ENCODE measurements at regions not wholly inside any gene's neighbourhood (a gene's known extent, or its start where the extent isn't known, plus 50 kb on each side); places are given as distances from the start of the nearest gene placed in this dataset.
"Not testable (repeated sequence)": the region's sequence is repeated elsewhere in the genome, so short reads cannot be mapped to it uniquely, and the experiment has no call there.

DNA sequence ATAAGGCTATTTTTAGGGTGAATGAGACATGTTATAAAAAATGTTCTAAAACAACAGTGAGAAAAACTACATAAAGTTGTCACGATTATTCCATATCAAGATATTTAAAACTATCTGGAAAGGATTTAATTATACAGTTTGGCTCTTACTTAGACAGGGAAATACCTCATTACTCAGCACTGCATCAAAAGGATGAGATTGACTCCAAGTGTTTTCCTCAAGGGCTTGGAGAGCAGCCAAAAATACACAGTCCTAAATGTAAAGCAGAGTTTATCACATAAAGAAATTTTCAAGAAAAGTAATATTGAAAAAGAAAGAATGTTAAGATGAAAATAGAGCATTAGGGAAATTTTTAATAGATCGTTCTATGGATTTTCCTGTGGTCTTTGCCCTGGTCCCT, 285.5 kb upstream of the NETO1 start:
- no peak for DNase-seq

DNA sequence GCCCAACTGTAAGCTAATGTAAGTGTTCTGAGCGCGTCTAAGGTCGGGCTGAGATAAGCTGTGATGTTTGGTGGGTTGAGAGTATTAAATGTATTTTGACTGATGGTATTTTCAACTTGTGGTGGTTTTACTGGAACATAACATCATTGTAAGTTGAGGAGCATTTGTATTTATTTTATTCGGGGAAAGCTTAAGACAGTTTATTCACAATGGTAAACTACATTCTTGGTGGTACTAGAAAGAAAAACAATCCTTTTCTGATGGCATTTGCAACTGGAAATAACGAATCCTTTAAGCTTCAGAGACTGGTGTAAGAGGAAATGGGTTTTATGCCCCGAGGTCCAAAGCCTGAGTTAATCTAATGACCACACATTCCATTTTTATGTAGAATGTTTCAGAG, 283.3 kb upstream of the NETO1 start:
- DNase-seq, result no peak

DNA sequence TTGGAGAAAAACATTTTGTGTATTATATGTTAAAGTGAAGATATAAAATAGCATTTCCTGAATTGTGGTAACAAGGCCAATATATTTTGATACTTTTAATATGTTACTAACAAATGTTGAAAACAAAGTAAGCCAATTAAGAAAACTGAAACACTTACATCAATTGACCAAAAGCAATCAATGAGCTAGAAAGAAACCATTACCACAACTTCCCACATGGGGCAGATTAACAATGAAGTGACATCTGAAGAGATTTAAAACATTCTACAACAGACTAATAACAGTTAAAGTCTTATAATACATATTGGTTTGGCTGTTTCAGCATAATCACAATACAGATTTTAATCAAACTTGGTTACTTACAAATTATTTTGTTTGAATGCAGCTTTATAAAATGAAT, 282.4 kb upstream of the NETO1 start:
- DNase-seq, result no peak

DNA sequence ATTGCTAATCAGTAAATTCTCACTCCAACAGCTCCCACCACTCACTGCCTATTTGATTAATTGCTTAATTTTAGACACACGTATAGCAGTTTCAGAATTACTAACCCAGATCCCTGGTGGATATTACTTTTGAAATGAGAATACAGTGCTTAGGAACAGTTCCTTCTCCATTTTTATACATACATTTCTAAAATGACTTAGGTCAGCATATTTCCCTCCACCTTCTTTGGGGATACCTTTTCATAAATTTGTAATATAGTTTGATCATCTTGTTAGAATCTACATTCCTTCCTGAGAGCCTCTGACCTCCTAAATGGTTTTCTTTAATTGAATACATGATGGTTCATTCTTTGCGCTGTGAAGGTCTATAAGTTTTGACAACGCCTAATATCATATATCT, 279.8 kb upstream of the NETO1 start:
- DNase-seq, result no peak

DNA sequence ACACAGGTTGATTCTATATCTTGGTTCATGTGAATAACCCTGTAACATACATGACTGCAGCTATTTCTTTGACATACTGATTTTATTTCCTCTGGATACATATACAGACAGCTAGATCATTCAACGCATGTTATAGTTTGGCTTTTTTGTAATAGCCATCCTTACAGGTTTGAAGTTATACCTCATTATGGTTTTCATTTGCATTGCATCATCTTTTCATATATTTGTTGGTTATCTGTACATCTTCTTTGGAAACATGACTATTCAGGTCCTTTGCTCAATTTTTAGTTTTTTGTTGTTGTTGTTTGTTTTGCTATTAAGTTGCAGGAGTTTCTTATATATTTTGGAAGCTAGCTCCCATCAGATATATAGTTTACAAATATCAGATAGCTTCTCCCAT, 276.2 kb upstream of the NETO1 start:
- no peak for DNase-seq

DNA sequence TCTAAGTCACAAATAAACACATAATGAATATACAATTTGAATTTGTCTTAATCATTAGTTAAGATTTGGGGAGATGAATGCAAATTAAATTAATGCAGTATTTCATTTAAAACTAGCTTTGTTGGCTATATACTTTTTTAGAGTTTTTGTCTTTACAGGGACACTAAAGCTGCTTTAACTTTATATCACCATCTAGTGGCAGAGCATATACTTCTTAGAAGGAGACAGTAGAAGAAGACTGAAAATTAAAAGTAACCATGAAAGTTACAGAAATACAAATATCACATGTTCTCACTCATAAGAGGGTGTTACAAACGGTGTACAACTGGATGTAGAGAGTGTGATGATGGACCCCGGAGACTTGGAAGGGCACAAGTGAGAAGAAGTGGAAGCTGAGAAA, 268.3 kb upstream of the NETO1 start:
- DNase-seq, result no peak

DNA sequence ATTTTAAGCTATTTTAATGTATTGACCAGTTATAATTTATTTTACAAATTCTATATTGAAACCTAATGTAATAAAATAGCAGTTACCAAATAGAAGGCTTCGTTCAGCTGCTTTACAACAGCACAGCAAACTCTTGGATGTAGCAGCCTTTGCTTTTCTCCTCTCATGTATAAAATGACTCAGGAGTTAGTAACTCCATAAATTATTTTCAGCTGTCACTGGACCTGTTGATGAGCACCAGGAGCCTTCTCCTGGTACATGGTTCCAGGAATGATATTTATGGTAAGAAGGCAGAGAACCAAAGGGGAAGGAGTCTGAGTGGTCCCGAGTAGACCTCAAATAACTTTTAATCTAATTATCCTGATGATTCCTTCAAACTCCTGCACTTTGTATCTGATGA, 256.4 kb upstream of the NETO1 start:
- no peak for DNase-seq

DNA sequence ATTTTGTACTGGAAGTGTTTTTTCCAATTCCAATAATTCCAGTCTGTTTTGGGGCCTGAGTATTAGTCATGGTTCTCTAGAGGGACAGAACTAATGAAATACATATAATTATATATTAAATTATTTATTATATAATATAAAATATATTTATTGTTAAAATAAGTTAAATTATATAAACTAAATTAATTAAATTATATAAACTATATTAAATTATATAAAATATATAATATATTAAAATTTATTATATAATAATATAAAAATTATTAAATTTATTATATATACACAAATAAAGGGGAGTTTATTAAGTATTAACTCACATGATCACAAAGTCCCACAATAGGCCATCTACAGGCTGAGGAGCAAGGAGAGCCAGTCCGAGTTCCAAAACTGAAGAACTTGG, 253.4 kb upstream of the NETO1 start:
- DNase-seq, result no peak

DNA sequence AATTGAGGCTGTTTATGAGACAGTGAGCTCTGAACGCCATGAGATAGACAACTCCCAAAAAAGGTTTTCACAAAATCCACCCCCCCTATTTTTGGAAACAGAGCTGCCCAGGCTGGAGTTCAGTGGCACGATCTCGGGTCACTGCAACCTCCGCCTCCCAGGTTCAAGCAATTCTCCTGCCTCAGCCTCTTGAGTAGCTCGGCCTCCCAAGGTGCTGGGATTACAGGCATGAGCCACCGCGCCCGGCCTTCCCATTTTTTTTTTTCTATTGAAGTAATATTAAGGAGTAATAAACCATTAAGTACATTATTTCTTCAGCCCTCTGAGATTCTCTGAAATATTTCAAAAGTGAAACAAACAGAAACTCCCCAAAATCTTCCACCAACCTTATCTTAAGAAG, 252.8 kb upstream of the NETO1 start:
- no peak for DNase-seq

DNA sequence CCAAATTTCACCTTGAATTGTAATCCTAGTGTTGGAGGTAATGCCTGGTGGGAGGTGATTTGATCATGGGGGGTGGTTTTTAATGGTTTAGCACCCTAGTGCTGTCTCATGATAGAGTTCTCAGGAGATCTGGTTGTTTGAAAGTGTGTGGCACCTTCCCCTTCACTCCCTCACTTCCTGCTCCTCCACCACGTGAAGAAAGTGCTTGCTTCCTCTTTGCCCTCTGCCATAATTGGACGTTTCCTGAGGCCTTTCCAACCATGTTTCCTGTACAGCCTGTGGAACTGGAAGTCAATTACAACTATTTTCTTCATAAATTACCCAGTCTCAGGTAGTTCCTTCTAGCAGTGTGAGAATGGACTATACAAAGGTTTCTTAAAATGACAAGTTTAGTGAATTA, 251.8 kb upstream of the NETO1 start:
- no peak for DNase-seq

DNA sequence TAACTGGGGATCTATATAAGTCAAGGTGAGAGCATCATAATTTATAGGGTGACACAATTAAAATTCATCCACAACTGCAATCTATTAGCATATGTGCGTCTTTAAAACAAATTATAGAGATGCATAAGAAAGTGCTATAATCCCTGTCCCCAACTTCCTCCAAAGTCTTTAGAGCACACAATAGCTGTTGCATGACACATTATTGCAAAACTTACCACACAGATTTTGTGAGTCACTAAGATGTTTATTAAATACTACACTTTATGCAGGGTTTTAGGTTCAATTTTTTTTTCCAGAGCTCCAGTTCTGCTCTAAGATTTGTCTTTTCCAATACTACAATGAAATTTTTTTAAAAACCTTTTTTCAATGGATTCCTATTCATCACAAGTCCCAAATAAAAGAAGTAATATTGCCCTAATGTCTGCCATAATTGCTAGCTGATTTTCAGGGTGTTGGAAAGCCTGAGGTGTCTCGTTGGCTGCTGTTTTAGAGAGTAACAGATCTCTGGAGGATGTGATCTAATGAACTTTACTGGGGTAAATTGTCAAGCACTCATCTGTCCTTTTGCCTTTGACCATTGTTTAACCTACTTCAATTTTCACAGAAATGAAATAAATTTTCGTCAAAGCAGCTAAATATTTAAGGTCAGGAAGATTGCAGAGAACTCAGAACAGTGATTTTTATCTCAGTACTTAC, 250.5 kb upstream of the NETO1 start:
- no peak for DNase-seq

DNA sequence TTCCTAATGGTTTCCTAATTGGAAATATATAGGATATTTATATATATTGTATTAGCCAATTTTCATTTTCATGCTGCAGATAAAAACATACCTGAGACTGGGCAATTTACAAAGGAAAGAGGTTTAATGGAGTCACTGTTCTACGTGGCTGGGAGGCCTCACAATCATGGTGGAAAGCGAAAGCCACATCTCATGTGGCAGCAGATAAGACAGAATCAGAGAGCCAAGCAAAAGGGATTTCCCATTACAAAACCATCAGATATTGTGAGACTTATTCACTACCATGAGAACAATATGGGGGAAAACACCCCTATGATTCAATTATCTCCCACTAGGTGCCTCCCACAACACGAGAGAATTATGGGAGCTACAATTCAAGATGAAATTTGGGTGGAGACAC, 242.5 kb upstream of the NETO1 start:
- DNase-seq, result no peak

DNA sequence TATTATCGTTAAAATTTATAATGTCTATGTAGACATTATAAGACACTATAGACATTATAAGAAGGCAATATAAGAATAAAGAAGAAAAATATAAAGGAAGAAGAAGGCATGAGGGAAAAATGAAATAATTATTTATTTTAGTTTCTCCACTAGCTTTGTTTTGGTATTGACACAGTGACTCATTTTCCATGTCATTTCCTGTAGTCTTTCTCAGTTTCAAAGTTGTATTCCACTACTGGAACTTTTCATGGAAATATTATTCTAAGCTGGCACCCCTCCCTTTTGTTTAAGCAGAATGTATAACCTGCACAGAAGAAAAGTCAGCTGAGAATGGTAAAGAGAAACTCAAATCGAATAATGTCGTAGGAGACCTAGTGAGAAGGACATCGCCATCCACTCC, 234.2 kb upstream of the NETO1 start:
- DNase-seq, result no peak

DNA sequence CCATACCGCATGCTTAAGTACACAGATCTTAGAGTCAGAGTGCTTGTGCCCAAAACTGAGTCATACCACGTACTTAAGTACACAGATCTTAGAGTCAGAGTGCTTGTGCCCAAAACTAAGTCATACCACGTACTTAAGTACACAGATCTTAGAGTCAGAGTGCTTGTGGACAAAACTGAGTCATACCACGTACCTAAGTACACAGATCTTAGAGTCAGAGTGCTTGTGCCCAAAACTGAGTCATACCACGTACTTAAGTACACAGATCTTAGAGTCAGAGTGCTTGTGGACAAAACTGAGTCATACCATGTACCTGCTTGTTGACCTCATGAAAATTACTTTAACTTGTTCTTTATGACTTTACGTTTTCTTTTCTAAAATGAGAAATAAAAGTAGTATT, 233.7 kb upstream of the NETO1 start:
- not testable (repeated sequence) for DNase-seq

DNA sequence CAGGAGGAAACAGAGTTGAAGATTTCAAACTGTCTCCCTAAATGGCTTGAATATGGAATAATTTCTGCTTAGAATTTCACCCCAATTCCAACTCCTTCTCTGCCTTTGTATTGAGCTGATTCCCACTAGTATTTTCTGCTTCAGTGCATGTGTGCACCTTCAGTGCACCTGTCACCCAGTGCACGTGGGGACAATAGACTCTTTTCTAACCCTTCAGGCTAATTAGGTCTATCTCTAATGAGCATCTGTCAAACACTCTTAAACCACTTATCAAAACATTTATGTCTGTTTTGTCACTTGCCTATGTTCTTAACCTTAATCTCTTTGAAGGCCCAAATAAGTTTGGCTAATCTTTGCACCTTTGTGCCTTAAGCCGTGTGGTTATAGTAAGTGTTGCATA, 232.0 kb upstream of the NETO1 start:
- no peak for DNase-seq

DNA sequence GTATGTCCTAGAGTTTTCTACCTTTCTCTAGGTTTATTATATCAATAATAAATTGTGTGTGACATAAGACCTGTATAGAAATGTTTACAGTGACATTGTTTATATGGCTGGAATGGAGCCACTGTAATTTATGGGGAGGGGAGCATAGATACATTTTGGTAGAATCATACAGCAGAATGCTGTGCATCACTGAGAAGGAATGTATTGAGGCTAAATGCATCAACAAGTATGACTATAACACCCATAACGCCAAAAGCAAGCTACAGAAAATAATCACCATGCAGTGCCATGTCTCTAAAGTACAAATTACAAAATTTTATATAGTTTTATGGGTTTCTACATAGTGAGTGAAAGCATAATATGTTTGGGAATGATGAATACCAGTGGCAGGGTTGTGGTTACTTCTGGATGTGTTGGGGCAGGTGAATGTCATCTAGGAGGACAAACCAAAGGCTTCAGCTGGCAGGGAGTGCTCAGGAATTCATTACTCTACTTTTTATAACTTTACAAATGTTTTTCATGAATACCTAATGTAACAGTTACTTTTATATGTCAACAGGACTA, 226.0 kb upstream of the NETO1 start:
- DNase-seq, result no peak

DNA sequence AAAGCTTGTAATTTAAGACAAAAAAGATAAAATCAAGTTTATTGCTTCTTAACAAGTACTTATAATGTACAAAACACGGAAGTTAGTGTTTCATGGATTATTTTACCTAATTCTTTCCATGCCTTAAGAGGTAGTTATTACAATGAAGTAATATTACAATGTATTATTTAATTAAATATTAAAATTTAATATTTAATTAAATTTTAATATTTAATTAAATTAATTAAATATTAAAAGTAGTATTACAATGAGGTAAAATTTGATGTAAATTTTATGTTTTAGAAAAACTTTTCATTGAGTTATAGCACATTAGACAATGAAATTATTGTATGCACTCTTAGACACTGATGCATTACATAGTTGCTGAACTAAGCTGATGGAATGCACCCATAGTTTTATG, 220.7 kb upstream of the NETO1 start:
- DNase-seq, result no peak

DNA sequence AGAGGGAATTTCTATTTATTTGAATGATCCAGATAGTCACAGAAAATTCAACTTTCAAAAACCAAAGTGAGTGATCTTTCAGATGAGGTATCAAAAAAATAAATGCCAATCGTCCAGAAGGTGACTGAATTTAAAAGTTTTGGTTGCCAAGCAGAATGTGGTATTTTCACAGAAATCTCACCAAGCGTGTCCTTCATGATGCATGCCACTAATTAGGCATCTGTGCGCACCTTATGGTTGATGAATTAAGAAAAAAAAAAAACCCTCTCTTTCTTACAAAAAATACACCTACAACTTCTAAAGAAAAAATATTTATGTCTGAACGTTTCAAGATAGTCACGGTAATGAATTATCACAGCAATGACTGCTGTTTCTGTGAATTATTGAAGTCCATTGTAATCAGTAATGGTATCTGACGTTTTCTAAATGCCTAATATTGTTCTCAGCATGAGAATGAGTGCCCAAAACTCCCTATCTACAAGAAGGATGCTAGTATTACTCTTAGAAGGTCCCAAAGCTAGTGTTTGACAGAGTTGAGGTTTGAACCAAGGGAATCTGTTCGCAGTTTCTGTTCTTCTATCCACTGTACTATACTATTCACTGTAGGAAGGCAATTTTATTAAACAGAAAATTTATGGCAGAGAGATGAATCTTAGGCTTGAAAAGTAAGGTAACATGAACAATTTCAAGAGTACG, 219.6 kb upstream of the NETO1 start:
- no peak for DNase-seq

DNA sequence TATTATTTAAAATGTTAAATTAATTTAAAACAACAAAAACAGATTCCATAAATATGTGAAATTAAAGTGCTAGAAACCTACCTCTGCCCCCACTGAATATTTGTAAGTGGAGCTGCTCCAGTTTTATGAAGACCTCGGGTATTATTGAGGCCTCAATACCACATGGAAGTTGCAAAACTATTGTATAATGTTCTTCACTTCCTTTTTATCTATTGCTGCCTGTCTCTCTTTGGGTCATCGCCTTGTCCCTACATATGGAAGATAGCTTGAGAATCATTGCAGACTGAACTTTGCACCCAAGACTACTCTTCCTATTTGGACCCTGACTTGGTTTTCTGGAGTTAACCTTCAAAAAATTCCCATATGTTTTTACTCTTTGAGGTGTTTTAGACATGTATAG, 212.1 kb upstream of the NETO1 start:
- no peak for DNase-seq

DNA sequence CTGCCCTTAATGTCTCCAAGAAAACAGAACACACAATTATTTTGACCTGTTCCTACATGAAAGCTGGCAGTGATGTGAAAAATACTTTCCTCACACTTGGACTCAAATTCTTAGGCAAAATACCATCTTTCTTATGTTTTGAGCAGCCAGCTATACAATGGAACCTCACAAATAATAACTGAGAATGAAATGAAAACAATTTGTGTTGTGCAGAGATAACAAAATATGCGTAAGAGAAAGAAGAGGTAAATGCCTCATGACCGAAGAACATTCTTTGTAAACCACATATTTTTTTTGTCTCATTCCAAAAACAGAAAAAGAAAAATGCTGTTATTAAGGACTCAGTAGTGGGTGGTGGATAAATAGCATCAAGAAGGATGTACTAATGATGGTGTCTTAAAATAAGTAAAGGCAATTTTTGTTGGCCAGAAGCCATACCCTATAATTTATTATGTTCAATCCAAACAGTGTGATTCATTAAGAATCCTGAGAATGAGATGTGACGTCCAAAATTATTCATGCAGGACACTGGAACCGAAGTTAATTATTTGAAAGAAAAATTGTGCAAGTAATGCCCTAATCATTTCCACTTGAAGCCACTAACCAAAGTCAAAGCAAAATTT, 193.0 kb upstream of the NETO1 start:
- DNase-seq, result no peak

DNA sequence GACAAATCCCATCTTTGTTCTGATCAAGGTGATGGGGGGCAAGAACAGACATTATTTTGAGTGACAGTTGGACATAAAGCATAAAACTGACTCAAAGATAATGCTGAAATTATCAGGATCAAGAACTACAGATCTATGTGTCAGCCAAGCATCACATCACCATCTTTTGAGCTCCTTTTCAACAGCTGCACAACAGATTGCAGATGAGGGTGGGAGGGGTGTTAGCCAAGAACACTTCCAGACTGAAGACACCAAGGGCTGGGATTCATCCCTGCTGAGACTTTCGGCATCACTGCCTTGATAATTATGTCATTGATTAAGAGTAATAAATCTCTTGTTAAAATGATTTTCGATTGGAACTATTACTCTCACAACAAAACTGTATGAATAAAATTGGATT, 191.5 kb upstream of the NETO1 start:
- no peak for DNase-seq

DNA sequence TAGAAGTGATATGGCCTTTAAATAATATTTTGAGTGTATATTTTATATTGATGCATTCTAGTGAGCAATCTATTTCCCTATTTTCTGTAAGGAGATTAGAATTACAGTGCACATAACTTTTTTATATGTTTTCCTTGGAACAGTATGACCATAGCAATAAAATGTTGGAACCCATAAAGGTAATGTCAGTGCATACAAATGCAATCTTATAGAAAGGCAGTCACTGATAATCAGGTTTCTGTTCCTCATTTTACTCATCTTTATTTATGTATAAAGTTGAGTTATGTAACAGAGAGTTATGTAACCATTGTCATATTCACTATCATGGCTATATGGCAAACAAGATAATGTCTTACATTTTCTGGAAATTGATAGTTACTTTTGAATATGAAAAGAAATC, 179.9 kb upstream of the NETO1 start:
- no peak for DNase-seq

DNA sequence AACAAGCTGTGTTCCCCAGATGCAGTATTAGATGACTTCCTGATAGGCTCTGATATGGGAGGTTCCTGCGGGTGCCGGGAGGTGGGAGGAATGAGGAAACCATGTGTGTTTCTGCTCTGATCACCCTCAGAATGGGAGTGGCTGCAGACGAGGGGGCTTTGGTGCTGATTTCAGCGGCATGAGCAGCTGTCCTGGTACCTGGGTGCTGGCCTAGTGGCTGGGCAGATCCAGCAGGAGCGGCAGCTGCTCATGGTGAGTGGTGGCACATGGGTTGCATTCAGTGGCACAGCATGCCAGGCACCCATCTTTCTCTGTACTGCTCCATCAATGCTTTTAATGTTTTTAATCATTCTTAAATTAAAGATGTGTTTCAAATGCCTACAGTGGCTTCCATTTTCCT, 177.2 kb upstream of the NETO1 start:
- DNase-seq, result no peak

DNA sequence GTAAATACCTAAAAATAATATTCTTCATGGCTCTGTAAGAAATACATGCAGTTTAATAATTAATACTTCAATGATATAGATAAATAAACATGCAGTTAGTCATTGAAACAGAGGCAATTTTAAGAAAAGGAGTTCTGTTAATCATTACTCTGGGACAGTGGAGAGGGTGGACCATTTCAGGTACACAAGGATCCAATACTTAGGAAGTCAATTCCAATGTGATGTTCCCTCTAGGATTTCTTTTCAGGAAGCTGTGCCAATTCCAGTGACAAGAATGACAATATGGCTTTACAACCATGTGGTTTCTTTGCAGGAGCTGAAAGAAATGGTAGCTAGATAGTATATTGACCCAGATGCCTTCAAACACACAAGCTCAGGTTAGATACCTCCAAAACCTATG, 175.8 kb upstream of the NETO1 start:
- no peak for DNase-seq
